ENCODE measurements at regions not wholly inside any gene's neighbourhood (a gene's known extent, or its start where the extent isn't known, plus 50 kb on each side); places are given as distances from the start of the nearest gene placed in this dataset.

DNA sequence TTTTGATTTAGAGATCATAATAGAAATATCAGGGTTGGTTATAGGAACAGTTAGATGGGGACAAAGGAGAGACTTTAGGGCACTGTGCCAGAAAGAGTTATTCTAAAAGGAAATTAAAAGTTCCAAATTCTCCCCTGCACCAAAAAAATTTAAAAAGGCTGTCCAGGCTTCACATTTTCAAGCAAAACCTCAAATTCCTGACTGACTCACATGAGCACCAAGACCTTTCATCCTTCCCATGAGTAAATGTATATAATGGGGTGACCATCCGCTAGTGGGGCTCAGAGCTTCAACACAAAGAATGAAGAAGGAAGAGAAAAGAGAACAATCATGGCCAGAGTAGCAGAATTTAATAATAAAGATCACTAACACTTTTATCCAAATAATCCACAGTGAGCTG is 131.6 kb upstream of the MROH9 start:
- TF ChIP-seq POLR2AphosphoS5 (IDR thresholded peaks at IDR 0.05; ENCODE audit: insufficient read depth in 1 of 2, low read depth in 1 of 2) (no peak), POLR2A (IDR thresholded peaks at IDR 0.05) (no peak)
- TF ChIP-seq, protein P1, sequence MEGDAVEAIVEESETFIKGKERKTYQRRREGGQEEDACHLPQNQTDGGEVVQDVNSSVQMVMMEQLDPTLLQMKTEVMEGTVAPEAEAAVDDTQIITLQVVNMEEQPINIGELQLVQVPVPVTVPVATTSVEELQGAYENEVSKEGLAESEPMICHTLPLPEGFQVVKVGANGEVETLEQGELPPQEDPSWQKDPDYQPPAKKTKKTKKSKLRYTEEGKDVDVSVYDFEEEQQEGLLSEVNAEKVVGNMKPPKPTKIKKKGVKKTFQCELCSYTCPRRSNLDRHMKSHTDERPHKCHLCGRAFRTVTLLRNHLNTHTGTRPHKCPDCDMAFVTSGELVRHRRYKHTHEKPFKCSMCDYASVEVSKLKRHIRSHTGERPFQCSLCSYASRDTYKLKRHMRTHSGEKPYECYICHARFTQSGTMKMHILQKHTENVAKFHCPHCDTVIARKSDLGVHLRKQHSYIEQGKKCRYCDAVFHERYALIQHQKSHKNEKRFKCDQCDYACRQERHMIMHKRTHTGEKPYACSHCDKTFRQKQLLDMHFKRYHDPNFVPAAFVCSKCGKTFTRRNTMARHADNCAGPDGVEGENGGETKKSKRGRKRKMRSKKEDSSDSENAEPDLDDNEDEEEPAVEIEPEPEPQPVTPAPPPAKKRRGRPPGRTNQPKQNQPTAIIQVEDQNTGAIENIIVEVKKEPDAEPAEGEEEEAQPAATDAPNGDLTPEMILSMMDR (IDR thresholded peaks at IDR 0.05) = no peak

Data from vagina (tissue), 2 donors.